ENCODE measurements at regions not wholly inside any gene's neighbourhood (a gene's known extent, or its start where the extent isn't known, plus 50 kb on each side); places are given as distances from the start of the nearest gene placed in this dataset.

GRCh38 chr3:187961366-187961765, 192.6 kb upstream of the LPP start:
- H3K9me3 ChIP-seq = no peaks in the 10 kb centered on the region
- peaks cover 2% of the 10 kb centered on the region for H3K4me1 ChIP-seq (ENCODE audit: insufficient read depth)
- intact Hi-C loops (cut with DNase I) = no loop called here
- TF ChIP-seq POLR2A (IDR thresholded peaks at IDR 0.05) = no peak
- no peak for TF ChIP-seq CTCF (IDR thresholded peaks at IDR 0.05)
- TF ChIP-seq EP300 (IDR thresholded peaks at IDR 0.05) = no peak
- H3K27me3 ChIP-seq = no peaks in the 10 kb centered on the region
- 78 to 86% (median 85%) methylated on average over 2 of the region's 2 CpGs for WGBS, 3 donors
- no peak overlapping the region for H3K27ac ChIP-seq
- H3K36me3 ChIP-seq = no peaks in the 10 kb centered on the region
- no peak overlapping the region for H3K4me3 ChIP-seq
- DNase-seq = no peak

- TF ChIP-seq EP300 (IDR thresholded peaks at IDR 0.05) = no peak
- no peak for TF ChIP-seq CTCF (IDR thresholded peaks at IDR 0.05)
- TF ChIP-seq POLR2A (IDR thresholded peaks at IDR 0.05) = no peak
- 94 to 96% (median 95%) methylated on average over 5 of the region's 5 CpGs for WGBS, 3 donors
- no peaks in the 10 kb centered on the region for H3K9me3 ChIP-seq
- no peaks in the 10 kb centered on the region for H3K4me1 ChIP-seq (ENCODE audit: insufficient read depth)
- DNase-seq = no peak
- no peak overlapping the region for H3K4me3 ChIP-seq
- H3K36me3 ChIP-seq = no peaks in the 10 kb centered on the region
- H3K27ac ChIP-seq = no peak overlapping the region
- no peaks in the 10 kb centered on the region for H3K27me3 ChIP-seq
- intact Hi-C loops (cut with DNase I) = no loop called here
These were observed 190.8 kb upstream of the LPP start for GRCh38 chr3:187963003-187963676.

- Histone ChIP-seq H3K27ac (no peak overlapping the region), H3K36me3 (no peaks in the 10 kb centered on the region), H3K9me3 (no peaks in the 10 kb centered on the region), H3K4me1 (ENCODE audit: insufficient read depth) (no peaks in the 10 kb centered on the region), H3K27me3 (no peaks in the 10 kb centered on the region), H3K4me3 (no peak overlapping the region)
- WGBS, 3 donors = 68 to 77% (median 77%) methylated on average over 3 of the region's 3 CpGs
- TF ChIP-seq CTCF (IDR thresholded peaks at IDR 0.05) (no peak), POLR2A (IDR thresholded peaks at IDR 0.05) (no peak), EP300 (IDR thresholded peaks at IDR 0.05) (no peak)
- no peak for DNase-seq
- intact Hi-C loops (cut with DNase I) = no loop called here
These were observed 190.1 kb upstream of the LPP start for GRCh38 chr3:187963677-187964385.

- no peak overlapping the region for H3K4me3 ChIP-seq
- WGBS, 3 donors = 98 to 99% (median 98%) methylated on average over 2 of the region's 2 CpGs
These were observed 189.2 kb upstream of the LPP start for GRCh38 chr3:187964760-187965159.

More at GRCh38 chr3:187964760-187965159, 189.2 kb upstream of the LPP start:
- no peaks in the 10 kb centered on the region for H3K36me3 ChIP-seq
- TF ChIP-seq CTCF (IDR thresholded peaks at IDR 0.05) (no peak), POLR2A (IDR thresholded peaks at IDR 0.05) (no peak), EP300 (IDR thresholded peaks at IDR 0.05) (no peak)
- no peaks in the 10 kb centered on the region for H3K4me1 ChIP-seq (ENCODE audit: insufficient read depth)
- intact Hi-C loops (cut with DNase I) = no loop called here
- no peak for DNase-seq
- no peaks in the 10 kb centered on the region for H3K27me3 ChIP-seq
- H3K9me3 ChIP-seq = no peaks in the 10 kb centered on the region
- H3K27ac ChIP-seq = no peak overlapping the region
